K562 (cell line): ENCODE measurements at regions not wholly inside any gene's neighbourhood (a gene's known extent, or its start where the extent isn't known, plus 50 kb on each side); places are given as distances from the start of the nearest gene placed in this dataset.

ENCODE experiments used
- ATAC-seq: fragments of 200-7000 bp; cut with Tn5 transposase; 3 replicates; pipeline ENCODE4 v1.9.1; 2020; ENCODE audit warnings: moderate library complexity
- BruUV-seq: library from RNA; stranded (reverse); fragments of 400-500 nt; replicated peaks from 2 replicates; lab custom pipeline; 2021; lab: Mats Ljungman, UMichigan
- CTCF ChIA-PET: fragments of 300-600 bp; formaldehyde crosslinking; extraction: SDS; loops from one replicate; lab custom pipeline; 2021; ENCODE audit warnings: low intra/inter-chr PET ratio; lab: Yijun Ruan, JAX
- POLR2A ChIA-PET: fragments of 300-600, 350-650 bp; sonication (Branson Sonifier 250); formaldehyde crosslinking; extraction: SDS; loops from one replicate; lab custom pipeline; 2021; ENCODE audit warnings: antibody characterized with exemption, inconsistent platforms; lab: Yijun Ruan, JAX
- DNase-seq, 4 experiments: peaks; one replicate each; pipeline versions ENCODE4 v3.0.0 to v3.0.0-alpha.2; 2011 to 2018; ENCODE audit warnings: low spot score in 3 of 4, mixed read lengths in 3 of 4; ENCODE audit errors: extremely low read depth in 1 of 4
- FAIRE-seq: peaks from 2 replicates; lab custom pipeline; 2011; peaks lifted over from hg19 to GRCh38; lab: Jason Lieb, UNC
- H2AFZ ChIP-seq: 2 replicates; pipeline ENCODE4 v1.6.0; 2011; ENCODE audit warnings: low read depth, low read length, control low read depth, inconsistent platforms
- H3K27ac ChIP-seq: fragments of 200-600 bp; 3 replicates; pipeline ENCODE4 v1.8.0; 2011; ENCODE audit warnings: low read depth, mild to moderate bottlenecking, control low read depth, inconsistent platforms, low read length, moderate library complexity, mixed read lengths; ENCODE audit errors: extremely low read depth
- H3K27me3 ChIP-seq, 2 experiments: fragments of 300-600 bp in 1 of 2; 2 replicates in 1 of 2; 3 replicates in 1 of 2; pipeline versions ENCODE4 v1.6.0 to v1.8.0; 2011; ENCODE audit warnings: inconsistent platforms in 2 of 2, low read length in 2 of 2, mild to moderate bottlenecking in 1 of 2, mixed read lengths in 1 of 2, moderate library complexity in 1 of 2; ENCODE audit not compliant: control insufficient read depth in 2 of 2, insufficient read depth in 2 of 2
- H3K36me3 ChIP-seq: fragments of 300-600 bp; 3 replicates; pipeline ENCODE4 v1.8.0; 2011; ENCODE audit warnings: mild to moderate bottlenecking, low read length, inconsistent platforms; ENCODE audit not compliant: control insufficient read depth, insufficient read depth
- H3K4me1 ChIP-seq, 2 experiments: fragments of 200-600 bp in 1 of 2; replicated peaks in 1 of 2; 2 replicates in 1 of 2; 3 replicates in 1 of 2; pipeline versions ENCODE4 v1.5.1 to v1.8.0; 2011; ENCODE audit warnings: inconsistent platforms in 2 of 2, low read length in 2 of 2, mild to moderate bottlenecking in 1 of 2, mixed read lengths in 1 of 2, moderate library complexity in 1 of 2; ENCODE audit not compliant: control insufficient read depth in 2 of 2, insufficient read depth in 2 of 2
- H3K4me2 ChIP-seq: 2 replicates; pipeline ENCODE4 v1.6.1; 2011; ENCODE audit warnings: low read length, control low read depth, inconsistent platforms, mixed read lengths; ENCODE audit not compliant: insufficient read depth
- H3K4me3 ChIP-seq: fragments of 200-600 bp; sonication (generic), shearing (Covaris generic); 2 replicates; pipeline ENCODE4 v1.5.1; 2016; ENCODE audit warnings: control low read depth, inconsistent platforms
- H3K79me2 ChIP-seq: fragments of 200-600 bp; 3 replicates; pipeline ENCODE4 v1.8.0; 2011; ENCODE audit warnings: low read length, inconsistent platforms; ENCODE audit not compliant: control insufficient read depth, insufficient read depth
- H3K9ac ChIP-seq, 2 experiments: 2 replicates each; pipeline versions ENCODE4 v1.6.0 to v1.6.1; 2011; ENCODE audit warnings: low read depth in 2 of 2, low read length in 2 of 2, control low read depth in 1 of 2, inconsistent platforms in 1 of 2, mild to moderate bottlenecking in 1 of 2, mixed read lengths in 1 of 2; ENCODE audit not compliant: insufficient read depth in 1 of 2
- H3K9me1 ChIP-seq: one replicate; pipeline ENCODE4 v1.6.0; 2011; ENCODE audit warnings: inconsistent platforms, mild to moderate bottlenecking, low read length, moderate library complexity; ENCODE audit not compliant: control insufficient read depth, insufficient read depth
- H3K9me3 ChIP-seq: replicated peaks from 2 replicates; pipeline ENCODE4 v1.5.1; 2011; ENCODE audit warnings: low read depth, low read length, inconsistent platforms; ENCODE audit not compliant: control insufficient read depth, insufficient read depth
- H4K20me1 ChIP-seq: replicated peaks from 2 replicates; pipeline ENCODE4 v1.6.1; 2011; ENCODE audit warnings: low read length, inconsistent platforms, mixed read lengths; ENCODE audit not compliant: control insufficient read depth, insufficient read depth
- BRD9 ChIP-seq: fragments of 450-650 bp; IDR thresholded peaks from 2 replicates; pipeline ENCODE4 v1.6.1; 2018; ENCODE audit warnings: low read depth; ENCODE audit not compliant: partially characterized antibody
- BRF2 ChIP-seq: IDR thresholded peaks from 3 replicates; pipeline ENCODE4 v1.6.1; 2011; ENCODE audit warnings: borderline replicate concordance, mild to moderate bottlenecking; ENCODE audit not compliant: insufficient read length, insufficient read depth
- CEBPB ChIP-seq: fragments of 450-650 bp; IDR thresholded peaks from 2 replicates; pipeline ENCODE4 v1.6.1; 2016; ENCODE audit warnings: missing genetic modification characterization, missing compliant biosample characterization
- HDAC1 ChIP-seq, 2 experiments: fragments of 450-650 bp; IDR thresholded peaks; 2 replicates each; pipeline ENCODE4 v1.6.1; 2016 to 2017; ENCODE audit warnings: inconsistent platforms in 1 of 2, mild to moderate bottlenecking in 1 of 2, moderate library complexity in 1 of 2
- HDAC3 ChIP-seq: fragments of 450-650 bp; IDR thresholded peaks from 2 replicates; pipeline ENCODE4 v1.6.1; 2018; ENCODE audit warnings: borderline replicate concordance, mild to moderate bottlenecking, moderate library complexity; ENCODE audit not compliant: partially characterized antibody
- MAZ ChIP-seq, 2 experiments: fragments of 450-650 bp in 1 of 2; sonication (generic) in 1 of 2; formaldehyde crosslinking; IDR thresholded peaks in 1 of 2; conservative IDR thresholded peaks in 1 of 2; 2 replicates each; pipeline versions ENCODE4 v1.4.0 to v1.5.0; 2020; ENCODE audit warnings: mild to moderate bottlenecking in 1 of 2, missing genetic modification reagents in 1 of 2
- MXI1 ChIP-seq: IDR thresholded peaks from 2 replicates; pipeline ENCODE4 v1.6.1; 2011; ENCODE audit warnings: low read depth, mild to moderate bottlenecking, improper control_type of control experiment, low read length
- MYNN ChIP-seq, 2 experiments: sonication (generic); formaldehyde crosslinking in 1 of 2; IDR thresholded peaks; 2 replicates each; pipeline versions ENCODE4 v1.5.0 to v1.6.1; 2016 to 2020; ENCODE audit warnings: antibody characterized with exemption in 1 of 2, missing genetic modification reagents in 1 of 2
- NFXL1 ChIP-seq: fragments of 450-650 bp; formaldehyde crosslinking; IDR thresholded peaks from 2 replicates; pipeline ENCODE4 v1.4.0; 2021; ENCODE audit warnings: mild to moderate bottlenecking
- RBBP5 ChIP-seq: fragments of 200-600 bp; sonication (generic); IDR thresholded peaks from 2 replicates; pipeline ENCODE4 v1.6.1; 2012; ENCODE audit warnings: borderline replicate concordance, mild to moderate bottlenecking, low read length, control low read depth, inconsistent platforms; ENCODE audit not compliant: insufficient read depth, poor library complexity, severe bottlenecking
- RFX7 ChIP-seq: fragments of 250-450 bp; sonication (Bioruptor Pico); IDR thresholded peaks from 2 replicates; pipeline ENCODE4 v1.5.1; 2021; ENCODE audit warnings: mild to moderate bottlenecking
- ZNF121 ChIP-seq: sonication (generic); formaldehyde crosslinking; conservative IDR thresholded peaks from 2 replicates; pipeline ENCODE4 v1.8.0; 2022; ENCODE audit warnings: missing genetic modification reagents
- ZNF316 ChIP-seq: fragments of 450-650 bp; IDR thresholded peaks from 2 replicates; pipeline ENCODE4 v1.6.1; 2016
- ZNF584 ChIP-seq: fragments of 200-800 bp; sonication (Bioruptor generic); IDR thresholded peaks from 2 replicates; pipeline ENCODE4 v1.6.1; 2016; ENCODE audit warnings: low read depth, mild to moderate bottlenecking, missing genetic modification characterization, missing compliant biosample characterization
- WGBS: fragments of 100-300 bp; shearing (Covaris generic); methylation state at CpG from one replicate; pipeline ENCODE4 v1.1.6; 2016; ENCODE audit warnings: low coverage, mixed read lengths; ENCODE audit not compliant: insufficient coverage; ENCODE audit errors: missing lambda C conversion rate; 5-methylcytosine and 5-hydroxymethylcytosine counted together
- in situ Hi-C: fragments of 300-500 bp; cut with MboI; formaldehyde crosslinking; loops from 4 replicates; pipeline ENCODE4 v1.15.0; 2018; ENCODE audit warnings: inconsistent platforms, mixed read lengths
- intact Hi-C: fragments of 100-400 bp; cut with micrococcal nuclease; formaldehyde crosslinking; loops from 2 replicates; pipeline ENCODE4 v1.14.2; 2022

GRCh38 chr14:84247693-84248092, 1282.3 kb upstream of the FLRT2 start:
- CTCF ChIA-PET, result no interaction called here
- DNase-seq (no peak), FAIRE-seq (no peak), ATAC-seq (no peak)
- Histone ChIP-seq H3K27me3 (no peaks in the 10 kb centered on the region), H3K4me2 (no peak overlapping the region), H3K27ac (no peak overlapping the region), H4K20me1 (no peaks in the 10 kb centered on the region), H3K4me1 (no peaks in the 10 kb centered on the region), H3K9ac (no peak overlapping the region), H3K9me3 (no peaks in the 10 kb centered on the region; the same call in 1 of the 2 replicates), H3K9me1 (no peaks in the 10 kb centered on the region), H3K79me2 (no peaks in the 10 kb centered on the region), H3K36me3 (no peaks in the 10 kb centered on the region), H2AFZ (no peak overlapping the region), H3K4me3 (no peak overlapping the region)
- intact Hi-C loops (no loop called here), in situ Hi-C loops (no loop called here)
- WGBS, result 0% methylated on average over 1 of the region's 1 CpG
- POLR2A ChIA-PET, result no interaction called here
- TF ChIP-seq NFXL1 (CRISPR knock-in tag) (no peak), BRD9 (no peak), MAZ (CRISPR knock-in tag; conservative IDR thresholded peaks at IDR 0.05 in 1 of 2, IDR thresholded peaks at IDR 0.05 in 1 of 2) (no peak), HDAC3 (no peak), MXI1 (no peak), ZNF584 (CRISPR knock-in tag) (no peak), ZNF121 (CRISPR knock-in tag) (no peak)
- BruUV-seq, result no TSS peak

GRCh38 chr14:84250893-84251292, 1279.1 kb upstream of the FLRT2 start:
- FAIRE-seq (no peak), ATAC-seq (no peak), DNase-seq (no peak)
- WGBS, result 0% methylated on average over 1 of the region's 1 CpG
- Histone ChIP-seq H3K9ac (no peak overlapping the region), H3K9me3 (no peaks in the 10 kb centered on the region), H2AFZ (no peak overlapping the region), H4K20me1 (no peaks in the 10 kb centered on the region), H3K27ac (no peak overlapping the region), H3K79me2 (no peaks in the 10 kb centered on the region), H3K27me3 (no peaks in the 10 kb centered on the region), H3K4me2 (no peak overlapping the region), H3K9me1 (no peaks in the 10 kb centered on the region), H3K4me1 (no peaks in the 10 kb centered on the region), H3K4me3 (no peak overlapping the region), H3K36me3 (no peaks in the 10 kb centered on the region)
- in situ Hi-C loops (no loop called here), intact Hi-C loops (no loop called here)
- ChIA-PET POLR2A (no interaction called here), CTCF (no interaction called here)
- no TSS peak for BruUV-seq
- TF ChIP-seq MYNN (IDR thresholded peaks at IDR 0.05) (no peak), MYNN (CRISPR knock-in tag; IDR thresholded peaks at IDR 0.05) (no peak), HDAC1 (IDR thresholded peaks at IDR 0.05) (no peak), CEBPB (tag) (no peak), ZNF316 (no peak), RFX7 (CRISPR knock-in tag) (no peak), BRF2 (no peak), RBBP5 (no peak)
